ENCODE measurements at regions not wholly inside any gene's neighbourhood (a gene's known extent, or its start where the extent isn't known, plus 50 kb on each side); places are given as distances from the start of the nearest gene placed in this dataset.

DNA sequence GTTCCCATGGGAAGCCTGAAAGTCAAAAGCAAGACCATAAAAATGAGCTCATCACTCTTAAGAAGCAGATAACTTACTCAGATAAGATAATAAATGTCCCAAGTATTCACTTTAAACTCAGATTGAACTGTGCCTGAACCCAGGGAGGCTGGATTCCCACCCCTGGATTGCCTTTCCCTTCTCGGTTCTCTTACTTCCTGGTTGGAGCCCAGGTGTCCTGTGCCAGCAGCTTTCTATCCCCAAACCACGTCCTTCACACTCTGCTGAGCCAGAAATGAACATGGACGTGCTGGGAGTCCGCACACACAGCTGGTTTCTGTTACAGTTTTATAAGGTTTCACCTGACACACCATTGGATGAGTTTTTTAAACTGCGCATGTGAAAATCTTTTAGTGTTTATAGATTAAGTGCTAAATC, 636.2 kb upstream of the IGFBP3 start:
- no peak for DNase-seq

DNA sequence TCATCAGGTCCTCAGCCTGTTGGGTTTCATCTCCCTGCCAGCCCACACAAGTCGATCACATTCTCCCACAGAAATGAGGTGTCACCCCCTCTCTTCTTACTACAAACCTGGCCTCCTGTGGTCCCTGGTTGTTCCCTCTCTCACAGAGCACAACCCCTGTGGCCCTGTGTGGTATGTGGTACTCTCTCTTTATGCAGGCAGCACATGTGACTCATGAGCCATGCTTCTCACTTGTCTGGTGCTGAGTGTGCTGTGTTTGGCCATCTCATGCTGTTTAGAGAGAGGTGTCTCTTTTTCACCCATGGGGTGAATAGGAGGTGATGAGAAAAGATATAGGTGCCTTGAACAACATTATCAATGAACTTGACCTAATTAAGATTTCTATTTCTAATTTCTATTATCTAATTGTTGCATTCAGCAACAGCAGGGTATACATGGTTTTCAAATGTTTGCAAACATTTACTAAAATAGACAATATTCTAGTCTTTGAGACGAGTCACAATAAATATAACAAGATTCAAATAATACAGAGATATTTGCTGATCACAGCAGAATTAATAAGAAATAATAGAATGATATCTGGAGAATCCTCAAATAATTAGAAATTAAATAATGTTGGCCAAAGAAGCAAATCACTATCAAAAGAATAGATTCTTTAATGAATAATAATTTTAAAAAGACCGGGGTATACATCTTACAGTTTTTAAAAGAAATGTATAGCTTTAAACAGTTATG, 633.8 kb upstream of the IGFBP3 start:
- DNase-seq, result no peak

DNA sequence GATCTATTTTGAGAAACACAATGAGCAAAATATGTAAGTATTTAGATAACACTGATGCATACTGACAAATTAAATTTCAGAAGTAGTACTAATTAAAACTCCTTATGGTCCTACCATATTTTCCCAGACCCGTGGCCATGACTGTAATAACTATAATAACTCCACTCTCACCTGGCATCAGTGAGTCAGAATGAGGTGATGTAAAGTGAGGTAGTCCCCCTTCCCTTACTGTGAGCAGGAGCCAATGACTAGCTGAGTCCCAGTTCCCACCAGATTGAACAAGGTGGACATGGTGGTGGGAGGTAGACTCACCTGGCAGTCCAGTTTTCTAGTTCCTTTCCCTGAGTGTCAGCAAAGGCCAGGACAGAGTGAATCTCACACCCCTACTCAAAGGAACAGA, 630.5 kb upstream of the IGFBP3 start:
- DNase-seq, result no peak

DNA sequence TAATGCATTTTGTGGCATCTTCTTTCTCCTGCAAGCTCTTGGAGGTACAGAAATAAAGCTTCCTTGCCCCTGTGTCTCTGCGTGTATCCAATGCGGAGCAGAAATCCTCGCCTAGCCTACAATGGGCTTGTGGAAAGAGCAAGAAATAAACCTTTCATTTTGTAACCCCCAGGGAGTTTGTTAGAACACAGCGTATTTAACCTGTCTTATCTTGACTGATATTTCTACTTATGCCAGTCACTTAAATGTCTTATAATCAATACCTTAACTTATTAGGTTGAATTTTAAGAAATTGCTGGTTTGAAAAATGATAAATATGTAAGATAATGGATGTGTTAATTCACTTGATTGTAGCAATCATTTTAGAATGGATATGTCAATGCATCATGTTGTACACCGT, 629.8 kb upstream of the IGFBP3 start:
- DNase-seq, result no peak

DNA sequence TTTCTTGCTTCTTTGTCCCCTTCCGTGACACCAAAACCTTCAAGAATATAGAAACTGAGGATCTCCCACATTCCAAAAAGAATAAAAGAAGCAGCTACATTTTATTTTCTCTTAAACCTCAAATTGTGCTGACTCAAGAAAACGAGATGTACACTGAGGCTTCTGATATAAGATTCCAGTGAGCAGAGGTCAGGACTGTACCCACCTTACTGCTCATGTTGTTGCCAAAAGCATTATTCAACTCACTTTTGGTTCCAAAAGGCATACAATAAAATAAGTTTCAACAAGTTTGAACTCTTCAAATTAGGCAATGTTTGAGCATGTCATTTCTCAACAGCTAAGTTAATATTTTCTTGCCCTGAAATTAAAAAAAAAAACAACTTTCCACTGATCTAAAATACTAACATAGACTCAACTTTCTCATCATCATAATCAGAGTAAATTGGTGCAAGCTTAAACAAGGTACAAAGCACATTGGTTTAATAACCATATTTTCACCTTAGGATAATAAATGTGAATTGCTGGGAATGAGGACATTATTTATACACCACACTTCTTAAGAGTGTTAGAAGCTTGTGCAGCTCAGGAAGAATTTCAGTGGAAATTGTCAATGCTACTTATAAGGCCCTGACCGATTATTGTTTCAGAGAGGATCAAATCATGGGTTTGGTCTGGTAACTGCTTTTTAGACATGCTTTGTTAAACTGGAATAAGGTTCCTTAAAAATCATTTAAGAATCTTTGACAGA, 629.0 kb upstream of the IGFBP3 start:
- no peak for DNase-seq

DNA sequence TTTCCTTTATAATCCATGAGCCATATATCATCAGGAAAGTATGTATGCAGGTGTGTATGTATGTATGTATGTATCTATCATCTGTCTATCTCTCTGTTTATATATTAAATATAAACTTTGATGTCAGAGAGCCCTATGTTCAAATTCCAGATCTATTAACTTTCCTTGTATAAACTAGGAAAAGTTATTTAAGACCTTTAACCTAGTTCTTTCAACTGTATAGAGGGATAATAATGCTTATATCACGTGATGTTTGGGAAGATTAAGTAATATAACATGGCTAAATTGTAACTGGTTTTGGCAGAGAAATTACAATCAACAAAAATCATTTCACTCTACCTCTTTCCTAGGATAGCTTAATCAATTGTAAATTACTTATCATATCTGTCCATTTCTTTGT, 628.3 kb upstream of the IGFBP3 start:
- DNase-seq, result no peak

DNA sequence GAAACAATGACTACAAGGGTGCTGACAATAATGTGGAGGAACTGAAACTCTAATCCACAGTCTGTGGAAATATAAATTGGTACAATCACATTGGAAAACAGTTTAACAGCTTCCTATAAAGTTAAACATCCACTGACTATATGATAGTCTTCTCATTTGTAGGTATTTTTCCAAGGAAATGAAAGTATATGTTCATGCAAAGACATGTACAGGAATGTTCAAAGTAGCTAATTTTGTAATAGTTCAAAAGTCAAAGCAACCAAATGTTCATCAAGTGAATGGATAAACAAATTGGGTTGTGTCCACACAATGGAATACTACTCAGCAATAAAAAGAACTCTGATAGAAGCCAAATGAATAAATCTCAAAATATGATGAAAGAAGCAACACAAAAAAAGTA, 626.0 kb upstream of the IGFBP3 start:
- DNase-seq, result no peak

DNA sequence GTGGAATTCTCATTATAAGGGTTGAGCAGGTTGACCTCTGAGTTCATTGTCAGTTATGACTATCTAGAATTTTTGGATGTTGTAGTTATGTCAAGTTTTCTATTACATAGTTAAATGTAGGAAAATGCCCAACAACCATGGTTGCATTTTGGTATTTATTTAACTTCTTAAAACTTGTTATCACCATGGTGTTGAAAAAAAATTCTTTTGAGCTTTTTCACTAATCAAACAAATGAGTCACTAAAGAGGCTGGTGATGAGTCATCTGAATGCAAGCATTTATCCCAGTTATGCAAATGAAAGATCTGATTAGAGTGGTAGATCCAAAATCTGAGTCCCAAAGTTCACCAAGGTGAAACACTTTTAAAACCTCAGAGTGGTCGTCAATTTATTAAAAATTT, 624.7 kb upstream of the IGFBP3 start:
- DNase-seq, result no peak

DNA sequence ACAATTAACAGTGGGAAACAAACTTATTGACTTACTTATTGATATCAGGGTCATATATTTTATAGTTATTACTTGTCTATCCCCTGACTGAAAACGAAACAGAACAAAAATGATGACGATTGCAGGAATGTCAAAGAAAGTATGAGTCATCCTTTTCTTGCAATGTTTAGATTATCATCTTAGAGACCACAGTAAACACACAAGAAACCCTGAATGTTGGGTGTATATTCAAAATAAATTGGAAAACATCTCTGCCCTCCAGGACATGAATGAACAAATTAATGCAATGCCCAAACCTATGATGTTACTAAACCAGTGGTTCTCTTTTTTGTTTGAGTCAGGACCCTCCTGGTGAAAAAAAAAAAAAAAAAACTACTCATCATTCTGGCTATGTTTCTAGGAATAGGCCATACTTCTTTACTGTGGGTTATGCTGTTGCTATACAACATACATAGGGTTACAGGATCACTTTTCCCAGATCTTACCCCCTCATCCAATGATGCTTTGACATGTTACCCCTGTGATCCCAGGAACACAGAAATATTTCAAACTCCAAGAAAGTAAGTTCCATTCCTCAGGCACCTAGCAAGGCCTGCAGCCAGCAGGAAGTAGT, 623.4 kb upstream of the IGFBP3 start:
- DNase-seq, result no peak

DNA sequence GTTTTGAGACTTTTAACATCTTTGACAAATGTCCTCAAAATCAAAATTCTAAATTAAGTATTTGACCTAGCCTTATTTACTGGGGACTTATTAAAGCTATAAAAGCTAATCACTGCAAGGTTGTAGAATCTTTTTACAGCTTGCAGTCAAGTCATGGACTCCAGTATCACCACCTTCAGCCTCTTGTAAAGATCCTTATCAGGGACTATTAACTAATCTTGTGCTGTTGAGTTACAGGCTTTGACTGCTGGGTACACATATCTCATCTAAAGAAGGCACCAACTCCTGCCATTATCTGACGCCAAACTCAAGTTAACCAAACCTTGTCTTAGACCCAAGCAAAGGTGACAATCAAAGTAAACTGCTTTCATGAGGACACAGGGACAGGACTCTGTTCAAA, 621.0 kb upstream of the IGFBP3 start:
- no peak for DNase-seq

DNA sequence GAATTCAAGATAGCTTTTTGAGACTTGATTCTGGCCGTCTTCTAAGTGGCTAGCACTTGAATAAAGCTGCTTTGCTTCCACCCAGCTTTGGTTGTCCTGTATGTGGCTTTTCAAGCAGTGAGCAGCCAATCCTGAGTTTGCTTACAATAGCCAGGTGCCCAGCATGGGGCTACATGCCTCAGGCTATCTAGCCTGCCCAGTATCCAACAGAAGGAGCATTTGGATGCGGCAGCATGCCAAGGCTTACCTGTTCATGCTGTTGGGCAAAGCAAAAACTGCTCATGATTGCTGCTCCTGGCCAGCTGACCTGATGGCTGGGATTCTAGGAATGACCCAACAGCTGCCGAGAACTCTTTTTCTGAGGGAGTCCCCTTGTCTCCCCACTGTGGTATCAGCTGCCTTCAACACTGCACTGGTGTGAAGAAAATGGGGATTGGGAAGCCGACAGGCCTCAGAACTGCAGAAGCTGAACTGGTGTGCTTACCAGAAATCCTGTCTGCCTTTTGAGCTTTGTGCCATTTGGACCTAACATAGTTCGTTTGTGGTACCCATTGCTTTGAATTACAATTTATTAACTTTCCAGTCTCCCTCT, 618.9 kb upstream of the IGFBP3 start:
- no peak for DNase-seq

DNA sequence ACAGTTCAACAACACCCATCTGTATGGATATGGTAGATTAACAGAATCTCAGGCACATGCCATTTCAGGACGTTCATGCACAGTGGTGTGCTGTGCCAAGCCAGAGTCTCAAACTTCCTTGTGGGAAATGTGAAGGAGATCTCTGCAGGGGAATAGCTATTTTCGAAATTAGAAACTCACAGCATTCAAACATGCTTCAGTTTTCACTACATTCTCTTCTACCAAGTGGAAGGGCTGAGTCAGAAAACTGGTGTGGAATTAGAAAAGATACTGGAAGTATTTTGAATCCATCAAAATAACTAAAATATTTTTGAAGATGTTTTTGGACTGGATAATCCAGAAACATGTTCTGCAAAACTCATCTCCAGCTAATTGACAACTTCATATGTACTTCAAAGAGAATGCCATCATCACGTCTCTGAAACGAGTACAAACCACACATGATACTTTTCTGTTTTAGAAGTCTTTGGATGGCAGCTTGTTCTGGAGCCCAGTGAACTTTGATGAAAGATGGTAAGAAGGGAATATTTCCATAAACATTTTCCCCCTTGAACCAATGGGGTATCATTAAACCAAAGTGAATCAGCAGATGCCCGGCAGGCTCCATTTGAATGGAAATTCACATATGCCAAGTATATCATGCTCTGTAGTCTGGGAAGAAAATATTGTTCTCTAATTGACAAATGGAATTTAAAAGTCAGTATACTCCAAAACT, 616.3 kb upstream of the IGFBP3 start:
- no peak for DNase-seq

DNA sequence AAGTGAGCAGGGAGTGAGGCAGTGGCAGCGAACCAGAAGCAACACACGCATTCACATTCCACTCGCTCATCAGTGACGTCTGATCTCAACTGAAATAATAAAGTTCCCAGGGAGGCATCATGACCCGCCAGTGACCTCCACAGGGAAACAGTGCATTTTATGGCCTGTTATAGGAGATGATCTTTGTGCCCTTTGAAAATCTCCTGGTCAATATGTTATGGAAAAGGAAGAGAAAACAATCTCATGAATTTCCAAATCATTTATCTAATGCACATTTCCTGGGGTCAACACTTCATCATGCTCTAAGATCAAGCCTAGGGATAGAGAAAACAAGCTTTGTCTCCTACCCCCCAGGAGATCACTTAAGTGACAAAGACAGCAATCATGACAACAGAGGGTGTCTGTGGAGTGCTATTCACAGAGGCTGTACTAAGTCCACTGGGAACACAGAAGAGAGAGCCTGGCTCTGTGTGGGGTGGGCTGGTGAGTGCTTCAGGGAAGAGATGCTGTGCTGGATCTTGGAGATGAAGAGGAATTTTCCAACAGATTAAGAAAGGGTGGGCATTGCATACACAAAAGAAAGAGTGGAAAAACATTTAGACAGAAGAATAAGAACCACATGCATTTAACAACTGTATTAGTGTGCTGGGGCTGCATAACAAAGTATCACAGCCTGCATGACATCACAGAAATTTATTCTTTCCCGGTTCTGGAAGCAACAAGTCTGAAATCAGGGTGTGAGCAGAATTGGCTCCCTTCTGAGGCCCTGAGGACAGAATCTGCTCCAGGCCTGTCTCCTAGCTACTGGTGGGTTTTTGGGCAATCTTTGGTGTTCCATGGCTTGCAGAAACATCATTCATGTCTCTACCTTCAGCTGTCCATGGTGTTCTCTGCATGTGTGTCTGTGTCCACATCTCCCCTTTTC, 613.9 kb upstream of the IGFBP3 start:
- DNase-seq, result no peak

DNA sequence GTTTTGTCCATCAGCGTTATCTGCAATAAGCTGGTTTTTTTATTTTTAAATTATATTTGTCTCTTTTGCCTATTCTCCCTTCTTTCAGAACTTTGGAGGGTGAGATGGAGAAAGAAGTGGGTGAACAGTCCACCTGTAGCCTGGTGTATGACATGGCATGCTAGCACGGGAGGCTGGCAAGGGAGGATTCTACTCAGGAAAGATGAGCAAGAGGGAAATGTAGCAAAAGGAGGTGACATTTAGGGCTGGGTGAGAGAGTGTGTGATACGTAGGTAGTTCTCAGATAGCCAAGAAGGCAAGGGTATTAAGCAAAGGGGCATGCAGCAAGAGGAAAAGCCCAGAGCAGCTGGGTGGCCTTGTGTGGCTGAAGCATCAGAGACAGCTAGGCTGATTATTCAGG, 612.9 kb upstream of the IGFBP3 start:
- no peak for DNase-seq

DNA sequence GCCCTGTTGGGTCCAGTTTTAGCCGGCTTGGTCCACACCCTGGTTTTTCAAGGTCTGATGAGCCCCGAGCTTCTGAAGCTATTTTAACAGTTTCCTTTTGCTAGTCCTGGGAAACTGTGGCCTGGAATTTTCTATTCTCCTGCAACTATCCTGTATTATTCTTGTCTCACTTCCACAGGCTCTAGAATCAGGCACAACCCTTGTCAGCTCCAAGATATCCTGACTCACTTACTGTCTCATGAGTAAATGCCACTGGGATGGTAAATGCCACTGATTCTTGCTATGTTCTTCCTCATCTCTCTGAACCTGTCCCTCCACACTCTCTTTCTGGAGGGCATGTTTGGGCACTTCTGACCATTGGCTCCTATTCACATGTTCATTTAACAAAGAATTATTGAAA, 611.5 kb upstream of the IGFBP3 start:
- DNase-seq, result no peak

DNA sequence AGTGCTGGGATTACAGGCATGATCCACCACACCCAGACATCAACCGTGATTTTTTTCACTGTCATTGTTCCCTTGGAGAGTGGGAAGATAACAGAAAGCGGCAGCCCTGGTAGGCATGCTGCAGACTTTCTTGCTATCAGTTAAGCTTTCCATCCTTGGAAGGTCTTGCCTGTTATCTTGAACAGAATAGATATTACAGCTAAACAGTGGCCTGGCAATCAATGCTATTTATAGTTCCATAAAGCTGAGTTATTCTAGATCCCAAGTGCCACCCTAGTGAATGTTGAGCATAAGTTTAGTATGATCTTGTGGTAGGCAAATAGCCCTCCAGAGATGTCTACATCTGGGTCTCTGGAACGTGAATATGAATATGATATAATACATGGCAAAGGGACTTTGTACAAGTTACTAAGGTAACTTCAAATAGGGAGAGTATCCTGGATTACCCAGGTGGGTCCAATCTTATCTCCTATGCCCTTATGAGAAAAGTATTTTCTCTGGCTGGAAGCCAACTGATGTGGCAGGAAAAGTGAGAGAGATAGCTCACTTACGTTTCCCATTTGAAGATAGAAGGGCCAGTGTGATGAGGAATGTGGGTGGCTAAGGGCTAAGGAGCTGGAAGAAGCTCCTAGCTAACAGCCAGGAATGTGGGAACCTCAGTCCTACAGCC, 609.1 kb upstream of the IGFBP3 start:
- no peak for DNase-seq

DNA sequence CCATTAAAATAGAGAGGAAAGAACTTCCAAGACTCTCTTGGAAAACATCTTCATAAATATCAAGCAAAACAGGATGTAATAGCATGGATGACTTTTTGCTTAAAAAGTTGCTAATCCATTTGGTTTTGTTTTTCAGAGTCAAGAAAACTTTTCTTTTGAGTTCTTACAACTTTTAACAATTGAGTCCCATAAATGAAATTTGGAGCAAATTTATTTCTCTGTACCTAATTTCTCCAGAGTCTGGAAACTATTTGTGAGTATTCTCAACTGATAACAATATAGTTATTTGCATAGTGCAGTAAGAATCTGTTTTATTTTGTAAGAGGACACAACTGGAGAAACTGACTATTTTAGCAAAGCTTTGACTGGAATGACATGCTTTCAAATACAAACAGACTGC, 606.3 kb upstream of the IGFBP3 start:
- no peak for DNase-seq

DNA sequence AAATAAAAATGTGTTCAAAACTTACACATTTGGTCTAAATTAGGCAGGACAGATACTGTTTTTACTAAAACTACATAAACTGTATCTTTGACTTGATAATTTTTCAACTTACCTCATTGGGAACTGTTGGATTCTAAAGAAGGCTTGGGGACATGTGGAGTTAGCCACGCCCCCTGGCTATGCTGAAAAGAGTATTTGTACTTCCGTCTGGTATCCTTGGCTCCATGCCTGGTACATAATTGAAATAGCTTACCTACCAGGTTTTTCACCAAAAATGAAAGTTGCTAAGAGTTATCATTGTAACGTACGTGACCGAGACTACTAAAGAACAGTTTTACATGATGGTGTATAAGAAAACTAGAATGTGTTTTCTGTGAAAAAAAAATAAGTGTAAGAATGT, 604.8 kb upstream of the IGFBP3 start:
- no peak for DNase-seq

DNA sequence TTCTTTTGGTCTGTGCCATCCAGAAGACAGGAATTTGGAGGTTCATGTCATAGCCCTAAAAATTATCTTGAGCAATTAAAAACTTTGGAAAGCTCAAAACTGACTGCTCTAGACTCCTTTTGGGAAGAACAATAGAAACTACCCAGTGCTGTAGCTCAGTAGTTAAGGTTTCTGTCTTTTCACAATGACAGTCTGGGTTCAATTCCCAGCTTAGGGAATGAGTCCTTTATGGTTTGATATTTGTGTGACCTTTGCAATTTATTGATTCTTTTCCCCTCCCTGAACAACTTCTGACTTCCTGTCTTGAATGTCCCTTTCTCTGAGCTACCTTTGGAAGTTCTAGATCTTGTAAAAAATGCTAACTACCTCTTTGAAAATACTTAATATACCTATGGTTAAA, 603.3 kb upstream of the IGFBP3 start:
- DNase-seq, result no peak

DNA sequence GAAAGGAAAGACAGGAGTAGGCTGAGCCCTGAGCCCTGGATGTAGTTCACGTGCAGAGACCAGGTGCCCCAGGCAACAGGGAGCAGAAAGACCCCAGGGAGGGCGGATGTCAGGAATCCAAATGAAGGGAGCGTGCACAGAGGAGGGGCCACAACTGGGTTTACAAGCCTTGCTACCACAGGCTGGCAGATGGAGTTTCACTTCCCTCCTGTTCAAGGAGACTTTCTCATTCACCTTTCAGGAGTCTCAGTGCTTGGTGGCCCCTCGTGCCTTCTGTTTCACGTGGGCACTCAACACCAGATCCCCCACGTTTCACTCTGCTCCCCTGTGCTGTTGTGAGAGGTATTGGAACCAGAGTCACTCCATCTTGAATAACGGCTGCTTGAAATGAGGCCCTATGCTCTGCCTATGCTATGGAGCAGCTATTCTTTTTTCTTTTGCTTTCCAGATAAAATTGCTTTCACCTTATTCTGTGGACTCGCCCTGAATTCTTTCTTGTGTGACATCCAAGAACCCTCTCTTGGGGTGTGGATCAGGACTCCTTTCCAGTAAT, 601.4 kb upstream of the IGFBP3 start:
- DNase-seq, result no peak

DNA sequence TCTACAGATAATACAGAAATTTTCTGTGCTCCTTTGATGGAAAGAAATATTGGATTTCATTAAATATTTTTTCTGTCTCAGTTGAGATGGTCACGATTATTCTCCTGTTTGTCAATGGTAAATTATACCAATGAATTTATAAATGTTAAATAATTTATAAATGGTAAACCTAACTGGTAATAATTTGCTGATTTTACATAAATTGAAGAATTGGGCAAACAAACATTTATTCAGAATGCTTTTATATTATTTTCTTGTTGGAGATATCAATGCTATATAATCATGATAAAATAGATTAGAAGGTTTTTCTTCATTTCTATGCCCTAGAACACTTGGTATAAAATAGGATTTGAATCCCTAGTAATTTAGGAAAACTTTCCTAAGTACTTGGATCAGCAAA, 597.6 kb upstream of the IGFBP3 start:
- DNase-seq, result no peak

Measured in NCI-H446 treated with DMSO at 0.1 percent for 48 hours (cell line).